SK-N-SH treated with all-trans-retinoic acid at 6 μM for 48 hours (cell line): ENCODE measurements at regions not wholly inside any gene's neighbourhood (a gene's known extent, or its start where the extent isn't known, plus 50 kb on each side); places are given as distances from the start of the nearest gene placed in this dataset.

Source experiments
- BACH2 ChIP-seq: fragments of 250-450 bp; sonication (Bioruptor Pico); IDR thresholded peaks from 2 replicates; pipeline ENCODE4 v1.9.0; 2021; ENCODE audit warnings: mild to moderate bottlenecking, borderline replicate concordance
- CSDC2 ChIP-seq: fragments of 250-450 bp; sonication (Bioruptor Pico); IDR thresholded peaks from 2 replicates; pipeline ENCODE4 v1.5.0; 2020; ENCODE audit warnings: mild to moderate bottlenecking, moderate library complexity
- TF ChIP-seq, protein P1 (sequence below): fragments of 250-450 bp; sonication (Bioruptor Pico); IDR thresholded peaks from 2 replicates; pipeline ENCODE4 v1.5.1; 2020; ENCODE audit warnings: low read depth, mild to moderate bottlenecking, moderate library complexity

DNA sequence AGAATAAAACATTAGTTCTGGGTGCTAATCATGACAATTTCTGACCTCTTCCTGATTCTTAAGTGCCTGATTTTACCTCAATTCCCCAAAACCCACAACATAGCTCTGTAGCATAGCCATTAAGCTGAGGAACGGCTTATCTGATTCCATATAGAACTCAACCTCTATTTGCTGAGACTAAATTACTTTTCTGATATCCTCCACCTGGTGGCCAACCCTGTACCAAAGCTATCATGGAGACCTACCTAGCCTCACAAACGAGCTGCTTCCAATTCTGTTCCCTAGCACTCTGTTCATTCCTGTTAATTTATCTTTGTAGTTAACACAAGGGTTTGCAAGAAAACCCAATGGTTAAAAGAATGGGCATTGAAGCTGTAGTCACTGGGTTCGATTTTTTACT lies 245.2 kb downstream of the PLOD2 start:
- TF ChIP-seq, protein P1, sequence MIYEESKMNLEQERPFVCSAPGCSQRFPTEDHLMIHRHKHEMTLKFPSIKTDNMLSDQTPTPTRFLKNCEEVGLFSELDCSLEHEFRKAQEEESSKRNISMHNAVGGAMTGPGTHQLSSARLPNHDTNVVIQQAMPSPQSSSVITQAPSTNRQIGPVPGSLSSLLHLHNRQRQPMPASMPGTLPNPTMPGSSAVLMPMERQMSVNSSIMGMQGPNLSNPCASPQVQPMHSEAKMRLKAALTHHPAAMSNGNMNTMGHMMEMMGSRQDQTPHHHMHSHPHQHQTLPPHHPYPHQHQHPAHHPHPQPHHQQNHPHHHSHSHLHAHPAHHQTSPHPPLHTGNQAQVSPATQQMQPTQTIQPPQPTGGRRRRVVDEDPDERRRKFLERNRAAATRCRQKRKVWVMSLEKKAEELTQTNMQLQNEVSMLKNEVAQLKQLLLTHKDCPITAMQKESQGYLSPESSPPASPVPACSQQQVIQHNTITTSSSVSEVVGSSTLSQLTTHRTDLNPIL (CRISPR knock-in tag), result no peak
- TF ChIP-seq BACH2 (CRISPR knock-in tag) (no peak), CSDC2 (CRISPR knock-in tag) (no peak)
